IPS-15b (cell line): ENCODE measurements at regions not wholly inside any gene's neighbourhood (a gene's known extent, or its start where the extent isn't known, plus 50 kb on each side); places are given as distances from the start of the nearest gene placed in this dataset.
"Not testable (repeated sequence)": the region's sequence is repeated elsewhere in the genome, so short reads cannot be mapped to it uniquely, and the experiment has no call there.

ENCODE experiments used
- H3K27me3 ChIP-seq: one replicate; pipeline ENCODE4 v1.6.1; 2013; ENCODE audit warnings: low read length; ENCODE audit not compliant: control insufficient read depth, insufficient read depth
- H3K36me3 ChIP-seq: one replicate; pipeline ENCODE4 v1.6.1; 2013; ENCODE audit warnings: low read length; ENCODE audit not compliant: control insufficient read depth, insufficient read depth
- H3K4me1 ChIP-seq: one replicate; pipeline ENCODE4 v1.6.1; 2013; ENCODE audit warnings: mild to moderate bottlenecking, low read length; ENCODE audit not compliant: control insufficient read depth, insufficient read depth
- H3K4me3 ChIP-seq: one replicate; pipeline ENCODE4 v1.5.1; 2013; ENCODE audit warnings: low read depth, low read length
- H3K9ac ChIP-seq: one replicate; pipeline ENCODE4 v1.6.1; 2013; ENCODE audit warnings: low read depth, mild to moderate bottlenecking, low read length
- H3K9me3 ChIP-seq: one replicate; pipeline ENCODE4 v1.6.1; 2013; ENCODE audit warnings: mild to moderate bottlenecking, low read length; ENCODE audit not compliant: control insufficient read depth, insufficient read depth

GRCh38 chr5:166784545-166785078 lies 1506.8 kb upstream of the WWC1 start:
- Histone ChIP-seq H3K4me1 (no peaks in the 10 kb centered on the region), H3K36me3 (no peaks in the 10 kb centered on the region), H3K4me3 (no peak overlapping the region), H3K9me3 (no peaks in the 10 kb centered on the region), H3K9ac (no peak overlapping the region), H3K27me3 (no peaks in the 10 kb centered on the region)

GRCh38 chr5:166786178-166786577 lies 1505.3 kb upstream of the WWC1 start:
- Histone ChIP-seq H3K9ac (no peak overlapping the region), H3K4me1 (no peaks in the 10 kb centered on the region), H3K9me3 (no peaks in the 10 kb centered on the region), H3K36me3 (no peaks in the 10 kb centered on the region), H3K27me3 (no peaks in the 10 kb centered on the region), H3K4me3 (no peak overlapping the region)

GRCh38 chr5:166786889-166787288 lies 1504.6 kb upstream of the WWC1 start:
- Histone ChIP-seq H3K4me1 (no peaks in the 10 kb centered on the region), H3K9ac (no peak overlapping the region), H3K27me3 (no peaks in the 10 kb centered on the region), H3K9me3 (no peaks in the 10 kb centered on the region), H3K36me3 (no peaks in the 10 kb centered on the region), H3K4me3 (no peak overlapping the region)

GRCh38 chr5:166788050-166788449 lies 1503.4 kb upstream of the WWC1 start:
- no peaks in the 10 kb centered on the region for H3K27me3 ChIP-seq
- no peaks in the 10 kb centered on the region for H3K4me1 ChIP-seq
- H3K36me3 ChIP-seq = no peaks in the 10 kb centered on the region
- no peak overlapping the region for H3K4me3 ChIP-seq
- no peak overlapping the region for H3K9ac ChIP-seq
- no peaks in the 10 kb centered on the region for H3K9me3 ChIP-seq

- H3K36me3 ChIP-seq = no peaks in the 10 kb centered on the region
- H3K4me1 ChIP-seq = no peaks in the 10 kb centered on the region
- no peaks in the 10 kb centered on the region for H3K27me3 ChIP-seq
- H3K4me3 ChIP-seq = no peak overlapping the region
- no peak overlapping the region for H3K9ac ChIP-seq
- H3K9me3 ChIP-seq = no peaks in the 10 kb centered on the region
Observed at GRCh38 chr5:166795756-166796155, 1495.7 kb upstream of the WWC1 start.

GRCh38 chr5:166803058-166803457 lies 1488.4 kb upstream of the WWC1 start:
- Histone ChIP-seq H3K9ac (no peak overlapping the region), H3K4me3 (no peak overlapping the region), H3K27me3 (no peaks in the 10 kb centered on the region), H3K36me3 (no peaks in the 10 kb centered on the region), H3K4me1 (no peaks in the 10 kb centered on the region), H3K9me3 (no peaks in the 10 kb centered on the region)

GRCh38 chr5:166804223-166804622 lies 1487.2 kb upstream of the WWC1 start:
- H3K27me3 ChIP-seq, H3K9ac ChIP-seq, H3K9me3 ChIP-seq, H3K4me1 ChIP-seq, H3K36me3 ChIP-seq, H3K4me3 ChIP-seq: not testable (repeated sequence)

GRCh38 chr5:166804693-166805092 lies 1486.8 kb upstream of the WWC1 start:
- not testable (repeated sequence) for H3K9ac ChIP-seq, H3K36me3 ChIP-seq, H3K27me3 ChIP-seq, H3K9me3 ChIP-seq, H3K4me3 ChIP-seq, H3K4me1 ChIP-seq

- not testable (repeated sequence) for H3K9me3 ChIP-seq, H3K4me1 ChIP-seq, H3K27me3 ChIP-seq, H3K9ac ChIP-seq, H3K4me3 ChIP-seq, H3K36me3 ChIP-seq
Observed at GRCh38 chr5:166810093-166810658, 1481.3 kb upstream of the WWC1 start.

GRCh38 chr5:166810721-166811120 lies 1480.7 kb upstream of the WWC1 start:
- Histone ChIP-seq H3K4me3 (no peak overlapping the region), H3K9ac (no peak overlapping the region), H3K9me3 (no peaks in the 10 kb centered on the region), H3K27me3 (no peaks in the 10 kb centered on the region), H3K4me1 (no peaks in the 10 kb centered on the region), H3K36me3 (no peaks in the 10 kb centered on the region)

- Histone ChIP-seq H3K27me3 (no peaks in the 10 kb centered on the region), H3K36me3 (no peaks in the 10 kb centered on the region), H3K9me3 (no peaks in the 10 kb centered on the region), H3K4me1 (no peaks in the 10 kb centered on the region), H3K4me3 (no peak overlapping the region), H3K9ac (no peak overlapping the region)
Observed at GRCh38 chr5:166823360-166823759, 1468.1 kb upstream of the WWC1 start.

- no peaks in the 10 kb centered on the region for H3K4me1 ChIP-seq
- no peak overlapping the region for H3K9ac ChIP-seq
- H3K27me3 ChIP-seq = no peaks in the 10 kb centered on the region
- H3K4me3 ChIP-seq = no peak overlapping the region
- H3K9me3 ChIP-seq = no peaks in the 10 kb centered on the region
- H3K36me3 ChIP-seq = no peaks in the 10 kb centered on the region
Observed at GRCh38 chr5:166834246-166834645, 1457.2 kb upstream of the WWC1 start.
